ENCODE measurements at regions not wholly inside any gene's neighbourhood (a gene's known extent, or its start where the extent isn't known, plus 50 kb on each side); places are given as distances from the start of the nearest gene placed in this dataset.

GRCh38 chr5:56745864-56746263 lies 69.5 kb upstream of the MAP3K1 start:
- WGBS = 93% methylated on average over 6 of the region's 6 CpGs
- Histone ChIP-seq H3K36me3 (no peaks in the 10 kb centered on the region), H3K4me3 (no peak overlapping the region), H3K27me3 (no peaks in the 10 kb centered on the region), H3K9me3 (no peaks in the 10 kb centered on the region), H3K4me1 (no peaks in the 10 kb centered on the region), H3K27ac (no peak overlapping the region)
- DNase-seq (ENCODE audit: low spot score in 2 of 2) = no peak
- TF ChIP-seq POLR2AphosphoS5 (IDR thresholded peaks at IDR 0.05) (no peak), CTCF (IDR thresholded peaks at IDR 0.05) (no peak), POLR2A (IDR thresholded peaks at IDR 0.05) (no peak), EP300 (IDR thresholded peaks at IDR 0.05) (no peak)

GRCh38 chr5:56740868-56741267 lies 74.5 kb upstream of the MAP3K1 start:
- 95% methylated on average over 4 of the region's 4 CpGs for WGBS
- H3K9me3 ChIP-seq = no peaks in the 10 kb centered on the region
- H3K36me3 ChIP-seq = no peaks in the 10 kb centered on the region
- no peaks in the 10 kb centered on the region for H3K27me3 ChIP-seq
- no peak overlapping the region for H3K4me3 ChIP-seq
- no peak for DNase-seq (ENCODE audit: low spot score in 2 of 2)
- peaks cover 8% of the 10 kb centered on the region for H3K4me1 ChIP-seq
- TF ChIP-seq EP300 (IDR thresholded peaks at IDR 0.05) = no peak
- H3K27ac ChIP-seq = no peak overlapping the region

- DNase-seq (ENCODE audit: low spot score in 2 of 2) = no peak
- Histone ChIP-seq H3K9me3 (no peaks in the 10 kb centered on the region), H3K27me3 (no peaks in the 10 kb centered on the region), H3K4me1 (peaks cover 8% of the 10 kb centered on the region), H3K27ac (no peak overlapping the region), H3K4me3 (no peak overlapping the region), H3K36me3 (no peaks in the 10 kb centered on the region)
- no peak for TF ChIP-seq EP300 (IDR thresholded peaks at IDR 0.05)
- no peak for TF ChIP-seq POLR2A (IDR thresholded peaks at IDR 0.05)
- TF ChIP-seq POLR2AphosphoS5 (IDR thresholded peaks at IDR 0.05) = no peak
- TF ChIP-seq CTCF (IDR thresholded peaks at IDR 0.05) = no peak
- WGBS = 29% methylated on average over 1 of the region's 1 CpG
Observed at GRCh38 chr5:56739990-56740389, 75.4 kb upstream of the MAP3K1 start.

- WGBS = 72% methylated on average over 6 of the region's 6 CpGs
- H3K4me1 ChIP-seq = peaks cover 27% of the 10 kb centered on the region
- no peaks in the 10 kb centered on the region for H3K27me3 ChIP-seq
- H3K9me3 ChIP-seq = no peaks in the 10 kb centered on the region
- H3K4me3 ChIP-seq = no peak overlapping the region
- no peak for DNase-seq (ENCODE audit: low spot score in 2 of 2)
- TF ChIP-seq CTCF (IDR thresholded peaks at IDR 0.05) (no peak), POLR2A (IDR thresholded peaks at IDR 0.05) (no peak), EP300 (IDR thresholded peaks at IDR 0.05) (no peak), POLR2AphosphoS5 (IDR thresholded peaks at IDR 0.05) (no peak)
- no peak overlapping the region for H3K27ac ChIP-seq
- no peaks in the 10 kb centered on the region for H3K36me3 ChIP-seq
Observed at GRCh38 chr5:56737951-56738606, 77.3 kb upstream of the MAP3K1 start.

GRCh38 chr5:56737002-56737621 lies 78.2 kb upstream of the MAP3K1 start:
- TF ChIP-seq CTCF (IDR thresholded peaks at IDR 0.05) (no peak), EP300 (IDR thresholded peaks at IDR 0.05) (no peak), POLR2AphosphoS5 (IDR thresholded peaks at IDR 0.05) (no peak), POLR2A (IDR thresholded peaks at IDR 0.05) (no peak)
- Histone ChIP-seq H3K27me3 (no peaks in the 10 kb centered on the region), H3K9me3 (no peaks in the 10 kb centered on the region), H3K27ac (no peak overlapping the region), H3K4me3 (no peak overlapping the region), H3K36me3 (no peaks in the 10 kb centered on the region), H3K4me1 (peaks cover 36% of the 10 kb centered on the region)
- no peak for DNase-seq (ENCODE audit: low spot score in 2 of 2)
- WGBS = 61% methylated on average over 5 of the region's 5 CpGs

All from suprapubic skin (tissue), 4 donors.